Muscle of leg (tissue), 3 donors: ENCODE measurements at regions not wholly inside any gene's neighbourhood (a gene's known extent, or its start where the extent isn't known, plus 50 kb on each side); places are given as distances from the start of the nearest gene placed in this dataset.

Experiments used
- DNase-seq: peaks from one replicate; pipeline ENCODE4 v3.0.0; 2013
- H3K27ac ChIP-seq: one replicate; pipeline ENCODE4 v1.5.1; 2013; ENCODE audit warnings: mild to moderate bottlenecking, low read length, control low read depth
- H3K27me3 ChIP-seq: one replicate; pipeline ENCODE4 v1.6.1; 2013; ENCODE audit warnings: low read length; ENCODE audit not compliant: control insufficient read depth, insufficient read depth
- H3K36me3 ChIP-seq: one replicate; pipeline ENCODE4 v1.6.1; 2013; ENCODE audit warnings: low read length; ENCODE audit not compliant: control insufficient read depth, insufficient read depth
- H3K4me1 ChIP-seq: one replicate; pipeline ENCODE4 v1.6.1; 2013; ENCODE audit warnings: low read length; ENCODE audit not compliant: control insufficient read depth, insufficient read depth
- H3K4me3 ChIP-seq: one replicate; pipeline ENCODE4 v1.5.1; 2013; ENCODE audit warnings: low read length, control low read depth
- H3K9me3 ChIP-seq: replicated peaks from 2 replicates; pipeline ENCODE4 v1.6.1; 2013; ENCODE audit warnings: low read depth, low read length; ENCODE audit not compliant: control insufficient read depth
- WGBS: methylation state at CpG from one replicate; pipeline ENCODE4 v1.1.5; 2013; ENCODE audit warnings: missing lambda C conversion rate; ENCODE audit not compliant: insufficient coverage; 5-methylcytosine and 5-hydroxymethylcytosine counted together

GRCh38 chr2:88843651-88844050 is 152.2 kb downstream of the RPIA start:
- Histone ChIP-seq H3K27me3 (no peaks in the 10 kb centered on the region), H3K4me1 (no peaks in the 10 kb centered on the region), H3K27ac (no peak overlapping the region), H3K36me3 (no peaks in the 10 kb centered on the region), H3K4me3 (no peak overlapping the region), H3K9me3 (no peaks in the 10 kb centered on the region)
- WGBS = no CpG with 5 or more reads among the region's 2 CpGs
- DNase-seq = no peak

DNA sequence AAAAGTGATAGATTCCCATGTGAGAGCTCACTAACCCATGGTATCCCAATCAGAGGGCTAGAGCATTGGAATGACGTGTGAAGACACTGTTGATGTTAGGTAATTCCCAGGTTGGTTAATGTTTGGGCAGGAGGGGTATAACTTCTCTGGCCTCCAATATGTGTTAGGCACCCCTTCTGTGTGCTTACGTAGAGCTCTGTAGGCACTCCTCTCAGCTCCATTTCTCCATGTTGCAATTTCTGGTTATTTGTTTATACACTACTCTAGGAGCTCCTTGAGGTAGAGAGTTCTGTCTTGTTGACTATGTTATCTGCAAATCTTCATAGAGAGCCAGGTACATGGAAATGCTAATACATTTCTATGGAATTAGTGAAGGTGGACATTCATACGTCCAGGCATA is 153.5 kb downstream of the RPIA start:
- no peak overlapping the region for H3K27ac ChIP-seq
- no peaks in the 10 kb centered on the region for H3K9me3 ChIP-seq
- no peak for DNase-seq
- H3K27me3 ChIP-seq = no peaks in the 10 kb centered on the region
- H3K36me3 ChIP-seq = no peaks in the 10 kb centered on the region
- WGBS = 80% methylated on average over 1 of the region's 3 CpGs
- H3K4me3 ChIP-seq = no peak overlapping the region
- H3K4me1 ChIP-seq = no peaks in the 10 kb centered on the region

- WGBS = 74% methylated on average over 2 of the region's 3 CpGs
- Histone ChIP-seq H3K27me3 (no peaks in the 10 kb centered on the region), H3K4me1 (no peaks in the 10 kb centered on the region), H3K36me3 (no peaks in the 10 kb centered on the region), H3K9me3 (no peaks in the 10 kb centered on the region), H3K4me3 (no peak overlapping the region), H3K27ac (no peak overlapping the region)
- no peak for DNase-seq
Observed at GRCh38 chr2:88845772-88846661, 154.5 kb downstream of the RPIA start.

GRCh38 chr2:88852753-88853402 is 161.4 kb downstream of the RPIA start:
- H3K9me3 ChIP-seq = no peaks in the 10 kb centered on the region
- H3K27ac ChIP-seq = no peak overlapping the region
- WGBS = 75% methylated on average over 1 of the region's 3 CpGs
- H3K4me1 ChIP-seq = peaks cover 7% of the 10 kb centered on the region
- peak; percentile 24 for DNase-seq
- H3K4me3 ChIP-seq = no peak overlapping the region
- H3K36me3 ChIP-seq = no peaks in the 10 kb centered on the region
- no peaks in the 10 kb centered on the region for H3K27me3 ChIP-seq

DNA sequence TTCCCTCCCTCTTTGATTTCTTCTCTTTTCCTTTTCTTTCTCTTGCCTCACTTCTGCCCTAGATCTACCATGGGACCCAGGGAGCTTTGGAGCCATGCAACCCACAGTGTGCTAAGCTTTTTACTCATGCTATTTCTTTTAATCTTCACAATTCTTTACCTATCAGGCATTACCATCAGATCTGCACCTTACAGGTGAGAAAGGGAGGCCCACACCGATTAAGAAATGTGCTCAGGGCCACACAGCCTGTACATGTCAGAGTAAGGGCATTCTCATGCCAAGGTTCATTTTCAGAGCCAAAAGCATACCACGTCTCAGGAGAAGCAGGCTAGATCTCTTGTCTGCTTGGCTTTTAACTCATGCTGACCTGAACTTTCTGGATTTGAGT is 161.9 kb downstream of the RPIA start:
- H3K27ac ChIP-seq = no peak overlapping the region
- WGBS = 72% methylated on average over 2 of the region's 2 CpGs
- H3K27me3 ChIP-seq = no peaks in the 10 kb centered on the region
- no peaks in the 10 kb centered on the region for H3K9me3 ChIP-seq
- no peak for DNase-seq
- H3K36me3 ChIP-seq = no peaks in the 10 kb centered on the region
- H3K4me1 ChIP-seq = peaks cover 11% of the 10 kb centered on the region
- H3K4me3 ChIP-seq = no peak overlapping the region

GRCh38 chr2:88854528-88854927 is 163.1 kb downstream of the RPIA start:
- 73% methylated on average over 1 of the region's 2 CpGs for WGBS
- no peaks in the 10 kb centered on the region for H3K9me3 ChIP-seq
- no peak overlapping the region for H3K27ac ChIP-seq
- no peak for DNase-seq
- H3K27me3 ChIP-seq = peaks cover 2% of the 10 kb centered on the region
- no peaks in the 10 kb centered on the region for H3K36me3 ChIP-seq
- peaks cover 11% of the 10 kb centered on the region for H3K4me1 ChIP-seq
- no peak overlapping the region for H3K4me3 ChIP-seq

DNA sequence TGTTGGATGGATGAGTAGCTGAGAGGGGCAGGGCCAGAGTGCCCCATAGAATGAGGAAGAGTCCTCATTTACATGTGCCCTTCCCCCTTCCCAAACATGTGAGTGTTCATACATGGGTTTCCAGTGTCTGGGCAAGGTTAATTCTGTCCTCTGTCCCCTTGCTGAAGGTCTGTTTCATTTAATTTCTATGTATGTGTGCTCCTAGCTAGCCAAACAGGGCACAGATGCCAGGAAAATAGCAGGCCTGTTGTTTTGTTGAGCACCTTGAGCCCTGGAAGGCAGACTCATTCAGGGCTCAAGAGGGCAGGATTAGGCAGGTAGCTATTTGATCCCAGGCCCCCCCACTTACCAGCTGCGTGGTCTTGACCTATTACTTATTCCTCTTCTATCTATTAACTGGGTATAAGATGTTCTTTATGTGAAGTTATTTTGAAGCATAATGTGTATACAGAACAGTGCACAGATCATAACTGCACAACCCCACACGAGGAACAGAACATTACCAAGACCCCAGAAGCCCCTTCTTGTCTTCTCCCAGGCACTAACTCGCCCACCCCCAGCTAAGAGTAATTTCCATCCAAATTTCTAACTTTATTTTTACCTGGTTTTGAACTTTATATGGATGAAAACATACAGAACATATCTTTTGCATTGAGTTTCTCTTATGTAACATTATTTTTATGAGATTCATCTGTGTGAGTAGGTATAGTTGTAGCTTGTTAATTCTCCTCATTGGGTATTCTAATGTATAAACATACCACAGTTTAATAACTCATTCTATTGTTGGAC is 164.3 kb downstream of the RPIA start:
- H3K9me3 ChIP-seq = no peaks in the 10 kb centered on the region
- H3K36me3 ChIP-seq = no peaks in the 10 kb centered on the region
- H3K27me3 ChIP-seq = peaks cover 2% of the 10 kb centered on the region
- WGBS = no CpG with 5 or more reads among the region's 3 CpGs
- DNase-seq = no peak
- no peak overlapping the region for H3K27ac ChIP-seq
- H3K4me3 ChIP-seq = no peak overlapping the region
- peaks cover 11% of the 10 kb centered on the region for H3K4me1 ChIP-seq

DNA sequence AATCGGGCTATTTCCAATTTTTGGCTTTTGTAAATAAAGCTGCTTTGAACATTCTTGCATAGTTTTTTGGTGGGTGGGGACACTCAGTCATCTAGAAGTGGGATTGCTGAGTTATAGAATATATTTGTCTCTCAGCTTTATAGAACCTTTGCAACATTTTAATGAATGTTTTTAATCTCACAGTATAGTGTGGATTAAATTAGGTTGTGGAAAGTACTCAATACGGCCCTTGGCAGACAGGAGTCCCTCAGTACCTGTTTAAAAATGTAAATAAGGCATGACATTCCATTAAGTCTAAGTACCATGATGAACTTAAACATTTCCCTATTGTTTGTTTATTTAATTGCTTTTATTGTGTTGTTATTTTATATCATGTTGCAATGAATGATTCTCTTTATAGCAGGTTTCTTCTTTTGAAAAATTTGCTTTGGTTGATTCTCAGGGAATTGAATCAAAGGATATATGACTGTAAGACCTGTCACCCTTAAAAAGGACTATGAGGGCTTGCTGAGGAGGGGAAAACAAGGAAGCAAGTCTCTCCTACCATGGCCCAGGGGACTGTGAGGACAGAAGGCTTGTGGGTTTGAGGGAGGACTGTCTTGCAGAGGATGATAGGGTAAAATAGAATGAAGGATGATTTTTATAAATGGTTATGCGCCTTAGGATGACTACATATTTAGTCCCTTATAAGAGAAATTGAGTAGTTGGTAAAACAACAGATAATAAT is 165.1 kb downstream of the RPIA start:
- H3K9me3 ChIP-seq = no peaks in the 10 kb centered on the region
- H3K27me3 ChIP-seq = peaks cover 2% of the 10 kb centered on the region
- no peak for DNase-seq
- WGBS = no CpG with 5 or more reads among the region's 3 CpGs
- H3K4me3 ChIP-seq = no peak overlapping the region
- H3K4me1 ChIP-seq = peaks cover 11% of the 10 kb centered on the region
- H3K27ac ChIP-seq = no peak overlapping the region
- no peaks in the 10 kb centered on the region for H3K36me3 ChIP-seq

- no peak overlapping the region for H3K27ac ChIP-seq
- WGBS = 90% methylated on average over 7 of the region's 9 CpGs
- peaks cover 11% of the 10 kb centered on the region for H3K4me1 ChIP-seq
- no peaks in the 10 kb centered on the region for H3K36me3 ChIP-seq
- H3K9me3 ChIP-seq = no peaks in the 10 kb centered on the region
- no peak for DNase-seq
- H3K4me3 ChIP-seq = no peak overlapping the region
- peaks cover 2% of the 10 kb centered on the region for H3K27me3 ChIP-seq
Observed at GRCh38 chr2:88857274-88857741, 165.8 kb downstream of the RPIA start.
